Body of pancreas (tissue), 4 donors: ENCODE measurements at regions not wholly inside any gene's neighbourhood (a gene's known extent, or its start where the extent isn't known, plus 50 kb on each side); places are given as distances from the start of the nearest gene placed in this dataset.

Experiments used
- ATAC-seq: fragments of 150-250 bp; one replicate; pipeline ENCODE4 v1.9.1; 2016
- DNase-seq, 4 donors: peaks; one replicate each; pipeline ENCODE4 v3.0.0-alpha.2; 2019
- H3K27ac ChIP-seq, 4 donors: fragments of 200-600 bp; sonication (generic); 1 replicate in 3 of 4; 2 replicates in 1 of 4; pipeline versions ENCODE4 v1.5.1 to v1.6.1; 2016 to 2019; ENCODE audit warnings: mild to moderate bottlenecking in 1 of 4, mixed read lengths in 1 of 4, moderate library complexity in 1 of 4
- H3K27me3 ChIP-seq, 2 donors: fragments of 200-600 bp; sonication (generic); one replicate each; pipeline ENCODE4 v1.6.0; 2016; ENCODE audit warnings: mild to moderate bottlenecking in 1 of 2
- H3K36me3 ChIP-seq, 2 donors: fragments of 200-600 bp; sonication (generic); replicated peaks in 1 of 2; 2 replicates each; pipeline ENCODE4 v1.5.1; 2016; ENCODE audit warnings: low read depth in 2 of 2; ENCODE audit not compliant: insufficient read depth in 1 of 2
- H3K4me1 ChIP-seq: fragments of 200-600 bp; sonication (generic); one replicate; pipeline ENCODE4 v1.6.0; 2016
- H3K4me3 ChIP-seq, 2 donors: fragments of 200-600 bp; sonication (generic); 1 replicate in 1 of 2; 2 replicates in 1 of 2; pipeline ENCODE4 v1.5.1; 2016 to 2019
- H3K9me3 ChIP-seq, 3 donors: fragments of 200-600 bp; sonication (generic); 1 replicate in 2 of 3; 2 replicates in 1 of 3; pipeline ENCODE4 v1.5.1; 2016
- CTCF ChIP-seq, 7 experiments: fragments of 450-650 bp in 4 of 7; fragments of 200-600 bp in 3 of 7; sonication (generic) in 3 of 7; IDR thresholded peaks; one replicate each; pipeline ENCODE4 v1.5.1; 2016 to 2019; ENCODE audit warnings: antibody characterized with exemption in 7 of 7
- POLR2A ChIP-seq, 3 donors: fragments of 450-650 bp; IDR thresholded peaks; one replicate each; pipeline ENCODE4 v1.6.1; 2016; ENCODE audit warnings: antibody characterized with exemption in 3 of 3, mild to moderate bottlenecking in 2 of 3
- WGBS, 2 donors: methylation state at CpG; one replicate each; pipeline ENCODE4 v1.1.5; 2017; 5-methylcytosine and 5-hydroxymethylcytosine counted together
- intact Hi-C: fragments of 100-400 bp; cut with DNase I; formaldehyde crosslinking; loops from one replicate; pipeline ENCODE4 v1.15.1; 2023

GRCh38 chr15:35624881-35625280, 78.9 kb upstream of the DPH6 start:
- TF ChIP-seq POLR2A (IDR thresholded peaks at IDR 0.05) (no peak), CTCF (IDR thresholded peaks at IDR 0.05) (no peak)
- DNase-seq (peak in 2 of 4 donors; percentile 15 to 16), ATAC-seq (no peak)
- H3K27me3 ChIP-seq, result no peaks in the 10 kb centered on the region
- intact Hi-C loops, result no loop called here
- 94 to 96% methylated on average over 3 of the region's 3 CpGs for WGBS, 2 donors
- no peaks in the 10 kb centered on the region for H3K9me3 ChIP-seq
- no peak overlapping the region for H3K27ac ChIP-seq
- no peaks in the 10 kb centered on the region for H3K36me3 ChIP-seq
- no peak overlapping the region for H3K4me3 ChIP-seq
- H3K4me1 ChIP-seq, result no peaks in the 10 kb centered on the region

- Histone ChIP-seq H3K9me3 (no peaks in the 10 kb centered on the region), H3K4me1 (no peaks in the 10 kb centered on the region), H3K27me3 (no peaks in the 10 kb centered on the region), H3K36me3 (no peaks in the 10 kb centered on the region), H3K4me3 (no peak overlapping the region), H3K27ac (no peak overlapping the region)
- 41 to 44% methylated on average over 7 of the region's 7 CpGs for whole genome bisulfite sequencing, 2 donors
- intact Hi-C loops, result no loop called here
- TF ChIP-seq POLR2A (IDR thresholded peaks at IDR 0.05), result no peak
- no peak for TF ChIP-seq CTCF (IDR thresholded peaks at IDR 0.05)
- DNase-seq (no peak), ATAC-seq (no peak)
These were observed 80.8 kb upstream of the DPH6 start for GRCh38 chr15:35626571-35627318.

DNA sequence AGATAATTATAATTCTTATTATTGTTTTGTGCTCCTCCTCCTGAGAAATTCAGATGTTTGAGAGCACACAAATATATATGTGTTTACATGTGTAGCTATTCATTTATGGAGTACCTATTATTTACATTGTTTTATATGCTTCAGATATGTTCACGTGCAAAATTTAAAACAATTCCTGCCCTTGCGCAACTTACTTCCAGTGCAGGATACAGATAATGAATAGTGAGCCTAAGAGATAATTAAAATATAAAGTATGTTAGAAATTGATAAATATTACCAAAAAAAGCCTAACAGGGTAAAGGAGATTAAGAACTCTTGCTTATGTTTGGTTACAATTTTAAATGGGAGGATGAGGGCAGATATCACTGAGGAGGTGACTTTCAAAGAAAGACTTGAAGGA, 81.7 kb upstream of the DPH6 start:
- intact Hi-C loops, result no loop called here
- WGBS, 2 donors, result 74 to 86% methylated on average over 2 of the region's 2 CpGs
- Histone ChIP-seq H3K36me3 (no peaks in the 10 kb centered on the region), H3K4me3 (no peak overlapping the region), H3K27me3 (no peaks in the 10 kb centered on the region), H3K27ac (no peak overlapping the region), H3K4me1 (no peaks in the 10 kb centered on the region), H3K9me3 (no peaks in the 10 kb centered on the region)
- TF ChIP-seq POLR2A (IDR thresholded peaks at IDR 0.05), result no peak
- TF ChIP-seq CTCF (IDR thresholded peaks at IDR 0.05), result no peak
- no peak for ATAC-seq
- DNase-seq, result no peak

- Histone ChIP-seq H3K27ac (no peak overlapping the region), H3K36me3 (no peaks in the 10 kb centered on the region), H3K9me3 (no peaks in the 10 kb centered on the region), H3K27me3 (no peaks in the 10 kb centered on the region), H3K4me3 (no peak overlapping the region), H3K4me1 (no peaks in the 10 kb centered on the region)
- intact Hi-C loops, result loop anchor here (10.0 kb wide), 1 partner anchor 55 kb away; no protein-coding TSS in a partner anchor
- ATAC-seq (no peak), DNase-seq (no peak)
- WGBS, 2 donors, result 73% methylated on average over 3 of the region's 3 CpGs
- TF ChIP-seq CTCF (IDR thresholded peaks at IDR 0.05) (no peak), POLR2A (IDR thresholded peaks at IDR 0.05) (no peak)
These were observed 83.8 kb upstream of the DPH6 start for GRCh38 chr15:35629766-35630165.

DNA sequence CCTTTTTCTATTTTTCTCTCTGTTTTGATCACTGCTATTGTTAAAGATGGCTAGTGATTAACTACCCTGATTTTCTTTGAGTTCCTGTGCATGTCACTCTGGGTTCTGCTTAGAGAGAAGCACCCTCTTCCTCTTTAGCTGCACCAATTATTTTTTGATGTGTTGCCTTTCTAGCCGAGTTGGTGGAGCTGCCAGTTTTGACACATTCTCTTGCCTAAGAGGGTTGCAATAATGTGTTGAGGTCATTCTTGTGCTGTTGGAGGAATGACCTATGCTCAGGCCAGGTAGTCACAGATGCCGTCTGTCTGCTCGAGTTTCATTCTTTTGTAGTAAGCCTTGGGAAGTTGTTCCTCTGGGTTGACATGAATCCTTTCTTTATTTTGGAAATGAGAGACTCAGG, 84.6 kb upstream of the DPH6 start:
- WGBS, 2 donors, result 48 to 51% methylated on average over 3 of the region's 3 CpGs
- intact Hi-C loops, result loop anchor here (10.0 kb wide), 1 partner anchor 56 kb away; no protein-coding TSS in a partner anchor
- TF ChIP-seq POLR2A (IDR thresholded peaks at IDR 0.05), result no peak
- no peak for TF ChIP-seq CTCF (IDR thresholded peaks at IDR 0.05)
- ATAC-seq (peak; percentile 66), DNase-seq (peak in 3 of 4 donors; percentile 8 to 17 (median 11))
- no peaks in the 10 kb centered on the region for H3K9me3 ChIP-seq
- no peaks in the 10 kb centered on the region for H3K4me1 ChIP-seq
- H3K27ac ChIP-seq, result peak overlapping the region in 2 of 4 donors; percentile 14 to 34
- no peaks in the 10 kb centered on the region for H3K27me3 ChIP-seq
- H3K36me3 ChIP-seq, result no peaks in the 10 kb centered on the region
- H3K4me3 ChIP-seq, result no peak overlapping the region
